HG03135 (cell line): ENCODE measurements at regions not wholly inside any gene's neighbourhood (a gene's known extent, or its start where the extent isn't known, plus 50 kb on each side); places are given as distances from the start of the nearest gene placed in this dataset.

Experiments used
- ATAC-seq: cut with Tn5 transposase; IDR thresholded peaks from one replicate; pipeline ENCODE4 v1.9.1; 2021; ENCODE audit warnings: mild to moderate bottlenecking, moderate library complexity; ENCODE audit not compliant: unreplicated experiment

- no peak for ATAC-seq
Measured at GRCh38 chr5:174326372-174326771, 280.9 kb downstream of the NSG2 start.

GRCh38 chr5:174327317-174327864 is 281.9 kb downstream of the NSG2 start:
- ATAC-seq, result peak; percentile 46

- no peak for ATAC-seq
Measured at GRCh38 chr5:174327896-174328295, 282.4 kb downstream of the NSG2 start.

- ATAC-seq, result no peak
Measured at GRCh38 chr5:174328631-174329299, 283.3 kb downstream of the NSG2 start.

- no peak for ATAC-seq
Measured at GRCh38 chr5:174329738-174330137, 284.2 kb downstream of the NSG2 start.

- no peak for ATAC-seq
Measured at GRCh38 chr5:174335682-174336364, 290.3 kb downstream of the NSG2 start.

GRCh38 chr5:174336479-174336878 is 291.0 kb downstream of the NSG2 start:
- ATAC-seq, result no peak

- no peak for ATAC-seq
Measured at GRCh38 chr5:174337276-174338184, 292.0 kb downstream of the NSG2 start.

- no peak for ATAC-seq
Measured at GRCh38 chr5:174338185-174339010, 292.9 kb downstream of the NSG2 start.

- no peak for ATAC-seq
Measured at GRCh38 chr5:174339130-174339529, 293.6 kb downstream of the NSG2 start.

- no peak for ATAC-seq
Measured at GRCh38 chr5:174340226-174340625, 294.7 kb downstream of the NSG2 start.

- ATAC-seq, result no peak
Measured at GRCh38 chr5:174342696-174343095, 297.2 kb downstream of the NSG2 start.

- ATAC-seq, result no peak
Measured at GRCh38 chr5:174343826-174344225, 298.3 kb downstream of the NSG2 start.

GRCh38 chr5:174344335-174344734 is 298.8 kb downstream of the NSG2 start:
- ATAC-seq, result no peak

GRCh38 chr5:174347183-174347582 is 301.7 kb downstream of the NSG2 start:
- ATAC-seq, result no peak

GRCh38 chr5:174348311-174348981 is 302.9 kb downstream of the NSG2 start:
- no peak for ATAC-seq

GRCh38 chr5:174352681-174353080 is 307.2 kb downstream of the NSG2 start:
- ATAC-seq, result no peak

- no peak for ATAC-seq
Measured at GRCh38 chr5:174354571-174354970, 309.1 kb downstream of the NSG2 start.

GRCh38 chr5:174355208-174355612 is 309.7 kb downstream of the NSG2 start:
- ATAC-seq, result no peak

- no peak for ATAC-seq
Measured at GRCh38 chr5:174355995-174356394, 310.5 kb downstream of the NSG2 start.
